Dedifferentiated amniotic fluid mesenchymal stem cell (primary cell): ENCODE measurements at regions not wholly inside any gene's neighbourhood (a gene's known extent, or its start where the extent isn't known, plus 50 kb on each side); places are given as distances from the start of the nearest gene placed in this dataset.

Experiments
- DNase-seq: peaks from one replicate; pipeline ENCODE4 v3.0.0-alpha.2; 2016; ENCODE audit errors: extremely low spot score

DNA sequence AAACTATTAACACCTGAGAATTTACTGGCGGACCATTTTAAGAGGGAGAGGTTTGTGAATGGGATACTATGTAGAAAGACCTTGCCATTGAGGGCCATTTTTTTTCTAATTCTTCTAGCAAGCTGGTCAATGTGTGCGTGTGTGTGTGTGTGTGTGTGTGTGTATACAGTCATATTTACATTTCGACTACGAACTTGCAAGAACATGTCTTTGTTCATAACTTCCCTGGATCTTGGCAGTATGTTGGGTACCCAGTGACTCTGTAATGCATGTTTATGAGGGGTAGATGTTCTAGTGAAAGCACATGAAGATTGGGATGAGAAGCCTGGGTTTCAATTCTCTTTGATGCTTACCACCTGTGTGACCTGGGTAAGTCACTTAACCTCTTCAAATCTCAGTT, 133.6 kb downstream of the UBE2E3 start:
- no peak for DNase-seq

DNA sequence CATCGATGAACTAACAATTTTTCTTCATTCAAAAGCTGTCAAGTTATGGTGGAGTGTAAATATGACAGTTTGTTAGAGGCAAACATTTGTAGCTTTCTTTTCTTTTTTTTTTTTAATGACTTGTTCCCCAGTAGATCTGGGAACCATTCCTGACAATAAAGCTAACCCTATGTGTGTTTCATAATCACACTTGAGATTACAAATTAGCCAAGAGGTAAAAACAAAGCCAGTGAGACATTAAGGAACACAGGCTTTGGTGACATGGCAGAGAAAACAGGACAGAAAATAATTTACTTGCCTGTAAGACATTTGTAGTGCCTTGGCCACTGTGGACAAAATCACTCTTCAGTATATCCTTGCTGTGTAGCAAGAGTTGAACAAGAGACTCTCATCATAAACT, 135.9 kb downstream of the UBE2E3 start:
- DNase-seq = no peak

DNA sequence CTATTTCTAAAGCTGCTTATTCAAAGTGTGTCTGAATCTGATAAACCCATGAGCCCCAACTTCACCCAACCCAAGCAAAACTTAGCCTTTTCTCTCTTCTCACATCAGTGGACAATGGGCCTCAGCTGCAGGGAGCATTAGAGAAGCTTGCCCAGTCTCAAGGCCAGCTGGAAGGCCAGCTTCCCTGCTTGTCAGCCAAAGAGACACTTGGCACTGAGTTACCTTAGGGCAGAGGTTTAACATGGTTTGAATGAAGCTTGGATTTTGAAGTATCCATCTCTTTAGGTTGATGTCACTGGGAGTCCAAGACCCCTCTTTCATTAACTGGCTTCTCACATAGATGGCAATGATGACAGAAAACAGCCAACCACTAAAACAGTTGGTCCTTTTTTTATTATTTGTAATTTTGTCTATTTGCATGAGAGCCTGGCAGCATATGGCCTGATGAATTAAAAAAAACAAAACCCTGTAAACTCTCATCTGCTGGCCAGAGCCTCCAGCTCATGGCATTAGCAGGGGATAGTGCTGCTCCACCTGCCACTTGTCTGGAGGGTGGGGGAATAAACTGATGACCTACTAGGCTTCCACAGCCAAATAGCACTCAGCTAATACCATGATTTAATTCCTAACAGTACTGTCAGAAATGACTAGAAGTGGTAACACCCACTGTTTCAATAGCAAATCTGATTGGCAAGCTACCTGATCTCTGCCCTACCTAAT, 137.0 kb downstream of the UBE2E3 start:
- DNase-seq = no peak

DNA sequence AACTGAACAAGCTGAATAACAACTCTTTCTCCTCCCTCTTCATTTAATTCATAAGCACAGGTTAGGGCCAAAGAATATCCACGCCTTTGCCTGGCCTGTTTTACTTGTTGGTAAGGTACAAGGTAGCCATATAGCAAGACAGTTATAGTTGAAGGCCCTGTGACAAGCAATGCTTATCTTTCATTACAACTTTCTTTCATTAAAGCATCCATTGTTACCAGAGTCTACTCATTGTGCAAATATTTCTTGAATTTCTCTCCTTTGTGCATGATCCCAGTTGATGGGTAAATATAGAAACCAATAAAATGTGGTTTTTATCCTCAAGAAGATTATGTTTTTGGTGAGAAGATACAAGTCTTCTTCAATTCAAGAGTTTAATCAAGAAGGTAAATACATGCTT, 140.2 kb downstream of the UBE2E3 start:
- no peak for DNase-seq

DNA sequence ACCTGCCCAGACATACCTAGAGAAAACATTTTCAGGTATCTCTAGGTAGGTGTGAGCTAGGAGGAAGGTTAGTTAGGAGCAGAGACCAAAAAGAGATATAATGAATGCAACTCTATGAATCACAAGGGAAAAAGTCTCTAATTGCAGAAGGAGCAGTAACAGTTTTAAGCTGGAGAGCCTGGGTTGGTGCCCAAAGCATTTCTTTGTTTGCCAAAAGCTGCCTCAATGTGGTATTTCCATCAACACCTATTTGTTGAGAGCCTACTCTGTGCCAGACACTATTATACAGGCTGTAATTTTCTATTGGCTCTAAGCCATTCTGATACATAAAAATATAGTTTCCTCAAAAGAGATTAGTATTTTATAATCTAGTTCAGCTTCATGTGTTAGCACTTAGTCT, 141.6 kb downstream of the UBE2E3 start:
- no peak for DNase-seq

DNA sequence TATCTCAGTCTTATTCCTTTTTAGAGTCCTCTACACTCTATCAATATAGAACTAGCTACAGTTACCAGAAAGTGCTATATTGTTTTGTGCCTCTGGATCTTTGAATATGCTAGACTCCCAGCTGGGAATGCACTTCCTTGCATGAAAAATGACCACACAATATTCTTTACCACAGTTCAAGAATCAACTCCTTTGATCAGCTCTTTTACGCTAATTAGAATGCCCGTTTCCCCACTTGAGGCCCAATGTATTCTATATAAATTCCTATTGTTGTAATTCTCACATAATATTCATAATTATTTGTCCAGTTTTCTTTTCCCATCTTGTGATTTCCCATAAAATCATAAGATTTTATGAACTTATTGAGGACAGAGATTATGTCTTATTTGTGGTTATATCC, 142.2 kb downstream of the UBE2E3 start:
- no peak for DNase-seq

DNA sequence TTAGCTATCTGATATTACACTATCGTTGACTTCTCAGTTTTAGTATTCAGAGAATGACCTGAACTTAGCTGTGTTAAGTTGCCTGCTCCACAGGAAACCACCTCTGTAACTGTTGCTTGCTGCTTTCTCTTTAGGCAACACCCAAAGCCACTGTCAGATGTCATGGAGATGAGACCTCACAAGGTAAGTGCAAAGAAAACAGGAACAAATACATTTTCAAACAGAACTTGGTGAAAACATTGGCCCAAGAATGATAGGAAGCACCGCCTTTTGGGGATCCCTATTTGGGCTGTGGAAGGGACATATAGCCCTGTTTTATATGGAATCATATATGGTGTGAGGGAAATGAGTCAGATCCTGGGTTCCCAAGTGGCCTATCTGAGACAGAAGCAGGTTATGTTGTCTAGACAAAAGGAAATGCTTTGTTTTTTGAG, 143.4 kb downstream of the UBE2E3 start:
- DNase-seq = no peak

DNA sequence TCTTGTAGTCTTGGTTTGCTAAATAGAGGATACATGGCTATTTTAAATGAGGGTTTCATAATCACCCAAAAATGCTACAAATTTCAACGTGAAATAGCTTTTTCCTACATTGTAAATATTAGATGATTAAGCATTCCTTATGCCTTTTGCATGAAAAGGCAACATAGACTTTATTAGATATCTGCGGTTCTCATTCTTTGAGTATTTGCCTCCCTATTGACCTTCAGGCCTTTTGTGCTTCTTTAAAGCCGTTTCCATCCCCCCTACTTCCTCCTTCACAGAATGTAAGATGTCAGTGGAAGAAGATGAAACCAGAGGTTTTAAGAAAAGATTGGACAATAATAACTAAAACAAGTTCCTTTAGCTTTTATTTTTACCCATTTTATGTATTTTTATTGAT, 144.1 kb downstream of the UBE2E3 start:
- DNase-seq = no peak

DNA sequence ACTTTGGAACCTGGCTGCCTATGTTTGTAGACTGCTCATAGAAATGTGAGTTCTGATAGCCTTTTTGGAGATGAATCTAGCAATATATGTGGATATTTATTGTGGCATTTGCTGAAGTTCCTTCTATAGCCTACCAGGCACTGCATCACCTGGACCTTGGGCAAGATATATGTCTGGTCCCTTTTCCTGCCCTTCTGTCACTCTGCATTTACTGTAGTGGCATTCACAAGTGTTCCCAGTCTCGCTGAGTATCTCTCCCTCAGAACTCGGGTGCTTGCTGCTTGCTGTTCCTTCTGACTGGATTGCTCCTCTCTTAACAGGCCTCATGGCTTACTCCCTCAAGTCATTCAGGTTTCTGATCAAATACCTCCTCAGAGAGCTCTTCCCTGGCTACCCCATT, 145.0 kb downstream of the UBE2E3 start:
- no peak for DNase-seq

DNA sequence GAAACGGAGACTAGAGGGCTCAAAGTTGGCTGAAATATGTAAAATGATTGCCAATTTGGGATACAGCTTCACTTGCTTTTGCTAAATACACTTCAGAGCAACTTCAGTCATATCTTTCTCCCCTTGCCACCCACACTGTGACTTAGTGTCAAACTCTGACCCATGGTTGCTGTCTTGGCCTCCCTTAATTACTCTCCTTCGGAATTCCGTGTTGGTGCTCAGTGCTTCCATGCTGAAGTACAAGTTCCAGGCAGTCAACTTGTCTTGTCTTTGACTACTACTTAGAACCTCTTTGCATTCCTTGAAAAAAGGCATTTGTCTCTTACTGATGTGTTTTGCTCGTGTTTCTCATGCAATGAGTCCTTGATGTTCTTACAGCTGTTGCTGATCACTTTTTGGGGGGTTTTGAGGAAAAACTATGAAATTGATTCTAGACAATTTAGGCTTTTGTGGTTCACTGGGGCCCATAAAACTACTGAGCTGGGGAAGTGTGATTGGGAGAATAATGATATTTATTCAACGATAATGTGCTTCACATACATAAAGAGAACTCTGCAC, 146.0 kb downstream of the UBE2E3 start:
- no peak for DNase-seq

DNA sequence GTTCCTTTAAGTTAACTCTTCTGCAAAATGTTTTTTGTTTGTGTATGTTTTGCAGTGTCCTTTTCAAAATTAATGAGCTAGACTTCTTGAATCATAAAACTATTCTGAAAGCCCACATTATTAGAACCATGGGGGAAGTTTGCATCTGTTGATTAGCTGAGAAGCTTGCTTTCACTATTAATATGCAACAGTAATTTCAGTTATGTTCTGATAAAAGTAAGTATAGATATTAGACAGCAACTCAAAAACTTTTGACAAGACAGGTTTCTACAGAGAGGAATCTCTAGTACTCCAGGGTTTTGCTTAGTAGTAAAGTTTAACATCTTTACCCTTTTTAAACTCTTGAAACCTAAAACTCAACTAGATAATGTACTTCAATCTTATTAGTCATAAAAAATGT, 147.8 kb downstream of the UBE2E3 start:
- DNase-seq = no peak

DNA sequence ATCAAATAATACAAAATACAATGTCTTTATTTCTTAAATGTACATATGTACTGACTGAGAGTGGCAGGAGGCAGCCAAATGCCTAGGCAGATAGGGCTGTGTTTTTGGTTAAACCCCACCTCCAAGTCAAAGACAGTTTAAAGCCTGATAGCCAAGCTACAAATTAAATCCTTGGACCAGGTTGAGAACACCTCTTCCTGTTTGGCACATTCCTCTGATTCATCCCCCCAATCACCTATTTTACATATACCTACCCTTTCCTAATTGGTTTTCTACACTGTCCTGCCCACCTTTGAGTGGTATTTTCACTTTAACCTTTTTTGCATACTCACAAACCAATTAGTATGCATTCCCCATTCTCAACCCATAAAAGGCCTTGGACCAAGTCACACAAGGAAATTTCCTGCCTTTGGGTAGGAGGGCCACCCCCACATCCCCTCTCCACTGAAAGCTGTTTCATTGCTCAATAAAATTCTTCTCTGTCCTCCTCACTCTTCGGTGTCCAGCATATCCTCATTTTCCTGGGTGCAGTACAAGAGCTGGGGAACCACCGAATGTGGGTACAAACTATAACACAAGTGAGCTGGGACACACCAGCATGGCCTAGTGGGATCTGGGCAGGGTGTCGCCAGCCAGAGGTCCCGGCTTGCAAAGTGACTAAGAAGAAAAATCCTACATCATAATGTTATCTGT, 149.1 kb downstream of the UBE2E3 start:
- DNase-seq = no peak

DNA sequence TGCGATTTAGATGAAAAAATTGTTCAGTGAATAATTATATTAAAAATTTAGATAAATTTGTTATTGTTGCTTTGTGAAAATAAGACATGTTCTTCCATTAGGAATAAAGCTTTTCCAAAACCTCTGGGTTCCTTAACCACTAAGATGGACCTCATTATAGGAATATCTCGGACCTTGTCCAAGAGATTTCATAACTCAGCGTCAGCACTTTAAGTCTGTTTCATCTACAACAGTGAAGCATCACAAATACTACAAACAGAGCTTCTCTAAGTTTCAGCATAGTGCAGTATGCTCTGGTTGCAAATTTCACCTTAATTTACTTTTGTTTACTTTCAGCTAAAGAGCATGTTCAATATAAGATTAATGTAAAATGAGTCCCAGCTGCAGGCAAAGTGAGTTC, 150.3 kb downstream of the UBE2E3 start:
- DNase-seq = no peak

DNA sequence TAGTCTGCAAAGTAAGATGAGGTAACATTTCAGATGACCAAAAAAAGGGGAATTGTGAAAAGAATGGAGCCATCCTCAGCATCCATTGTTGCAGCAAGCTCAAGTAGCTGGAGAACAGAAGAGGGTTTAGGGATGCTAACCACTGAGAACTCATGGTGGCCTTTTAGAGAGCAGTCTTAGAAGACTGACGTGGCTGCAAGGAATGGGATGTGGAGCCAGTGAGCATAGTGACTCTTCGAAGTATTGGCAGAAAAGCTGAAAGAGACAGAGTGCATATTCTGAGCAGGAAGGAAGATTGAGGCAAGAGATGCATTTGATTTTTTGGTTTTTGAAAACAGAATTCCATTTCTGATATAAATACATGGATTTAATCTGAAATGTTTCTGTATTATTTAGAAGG, 151.2 kb downstream of the UBE2E3 start:
- DNase-seq = no peak

DNA sequence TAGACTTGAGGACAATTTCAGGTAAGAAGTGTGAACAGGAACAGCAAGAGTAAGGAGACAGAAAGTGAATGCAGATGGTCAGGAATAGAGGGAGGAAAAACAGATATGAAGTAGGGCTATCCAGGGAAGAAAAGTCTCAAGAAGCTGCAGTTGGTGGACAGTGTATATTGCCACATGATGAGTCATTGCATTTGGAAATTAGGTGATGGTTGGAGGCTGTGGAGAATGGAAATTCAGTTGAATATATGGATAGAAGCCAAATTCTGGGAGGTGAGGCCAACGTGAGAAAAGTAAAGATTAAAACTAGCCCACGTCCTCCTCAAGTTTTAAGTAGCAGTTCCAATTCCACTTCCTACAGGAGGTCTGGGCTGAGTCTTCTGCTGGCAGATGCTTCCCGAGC, 158.4 kb downstream of the UBE2E3 start:
- DNase-seq = no peak

DNA sequence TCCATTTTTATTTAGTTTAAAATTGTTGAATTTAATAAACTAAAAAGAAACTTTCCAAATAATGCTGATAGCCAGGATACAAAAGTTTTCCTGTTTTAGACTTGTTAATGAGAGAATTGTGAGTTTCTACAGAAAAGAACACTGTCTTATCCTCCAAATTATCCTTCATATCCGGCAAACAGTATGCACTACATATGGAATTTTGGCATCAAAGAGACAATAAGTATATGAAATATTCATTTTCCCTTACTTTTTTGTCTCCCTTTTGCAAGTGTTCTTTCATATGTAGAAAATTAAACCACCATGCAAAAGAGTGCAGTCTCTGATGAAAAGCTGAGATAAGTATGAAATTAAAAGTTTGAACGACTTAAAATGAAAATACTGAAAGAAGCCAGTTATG, 159.4 kb downstream of the UBE2E3 start:
- DNase-seq = no peak

DNA sequence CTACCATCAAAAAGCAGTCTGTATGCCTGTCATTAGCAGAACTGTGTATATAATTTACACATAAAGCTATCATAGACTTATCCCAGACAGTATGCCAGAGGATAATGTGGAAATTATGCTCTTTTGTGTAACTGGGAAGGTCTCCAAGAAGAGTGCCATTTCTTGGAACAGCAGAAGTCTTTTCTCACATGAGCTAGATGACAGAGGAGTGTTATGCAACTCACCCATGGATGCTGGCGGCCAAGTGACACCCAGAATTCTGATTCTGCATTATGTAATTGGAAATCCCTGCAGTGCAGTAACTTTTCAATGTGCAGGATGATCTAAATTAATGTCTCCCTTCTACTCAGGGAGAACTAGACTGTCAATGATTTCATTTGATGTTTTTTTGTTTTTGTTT, 160.0 kb downstream of the UBE2E3 start:
- DNase-seq = no peak

DNA sequence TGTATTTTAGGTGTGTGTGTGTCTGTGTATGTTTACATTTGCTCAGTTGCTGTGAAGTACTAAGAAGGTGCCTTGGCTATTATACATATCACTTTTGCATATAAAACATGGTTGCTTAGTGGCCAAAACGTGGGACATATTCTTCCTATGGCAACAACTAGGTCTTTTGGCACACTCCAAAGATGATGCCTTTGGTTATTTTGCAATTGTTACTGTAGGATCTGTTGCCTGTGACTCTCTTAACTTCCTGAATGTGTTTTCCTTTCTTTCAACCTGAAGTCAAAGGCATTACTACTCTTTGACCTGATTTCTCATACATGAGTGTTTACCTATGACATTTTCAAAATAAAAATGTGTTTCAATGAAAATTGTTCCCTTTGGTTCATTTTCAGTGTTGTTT, 160.5 kb downstream of the UBE2E3 start:
- DNase-seq = no peak

DNA sequence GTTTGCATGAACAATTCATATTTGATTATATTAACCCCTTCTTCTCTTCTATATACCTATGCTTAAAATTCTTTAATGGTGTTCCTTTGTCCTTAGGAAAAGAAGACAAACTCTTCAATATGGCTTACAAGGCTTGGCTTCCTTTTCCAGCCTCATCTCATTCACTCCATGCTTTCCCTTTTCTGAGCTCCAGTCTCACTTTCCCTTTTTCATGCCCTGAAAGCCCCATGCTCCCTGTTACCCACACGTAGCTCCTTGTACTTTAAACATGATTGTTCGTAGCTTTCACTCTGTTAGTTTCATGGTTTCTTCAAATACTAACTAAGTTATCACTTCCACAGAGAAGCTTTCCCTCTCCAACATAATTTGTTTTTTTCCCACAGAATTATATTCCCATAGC, 161.3 kb downstream of the UBE2E3 start:
- DNase-seq = no peak

DNA sequence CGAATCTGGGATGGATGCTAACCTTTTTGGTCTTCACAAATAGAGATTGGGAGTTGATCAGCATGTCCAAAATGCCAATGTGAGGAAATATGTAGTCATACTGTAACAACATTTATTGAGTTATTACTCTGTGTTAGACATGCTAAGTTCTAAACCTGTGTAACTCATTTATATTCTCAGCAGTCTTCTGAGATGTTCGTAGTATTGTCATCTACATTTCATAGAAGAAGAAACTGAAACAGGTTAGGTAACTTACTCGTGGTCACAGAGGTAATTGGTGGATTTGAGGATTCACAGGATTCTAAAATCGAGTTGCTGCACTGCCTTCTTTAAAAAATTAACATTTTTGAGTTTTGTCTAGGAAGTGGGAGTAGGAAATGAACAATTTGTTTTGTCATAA, 162.1 kb downstream of the UBE2E3 start:
- no peak for DNase-seq

DNA sequence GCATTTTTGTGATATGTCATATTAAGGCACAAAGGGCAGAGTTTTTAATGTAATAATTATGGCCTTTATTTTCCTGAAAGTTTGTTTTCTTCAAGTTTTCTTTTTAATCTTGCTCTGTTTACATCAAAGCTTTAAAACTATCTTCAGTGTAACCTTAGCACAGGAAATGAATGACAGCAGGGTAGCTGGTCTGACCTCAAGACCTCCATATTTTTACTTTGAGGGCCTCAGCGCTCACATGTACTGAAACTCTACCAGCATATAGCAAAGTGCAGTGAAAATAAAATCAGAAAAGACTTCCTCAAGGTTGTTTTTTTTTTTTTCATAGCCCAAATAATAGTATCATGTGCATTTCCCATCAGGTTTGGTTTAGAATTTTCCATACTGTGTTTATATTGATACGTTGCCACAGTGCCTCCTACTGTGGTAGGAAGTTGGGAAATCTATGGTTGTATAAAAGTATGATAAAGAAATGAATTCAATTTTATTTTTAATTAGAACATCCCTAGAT, 163.4 kb downstream of the UBE2E3 start:
- no peak for DNase-seq

DNA sequence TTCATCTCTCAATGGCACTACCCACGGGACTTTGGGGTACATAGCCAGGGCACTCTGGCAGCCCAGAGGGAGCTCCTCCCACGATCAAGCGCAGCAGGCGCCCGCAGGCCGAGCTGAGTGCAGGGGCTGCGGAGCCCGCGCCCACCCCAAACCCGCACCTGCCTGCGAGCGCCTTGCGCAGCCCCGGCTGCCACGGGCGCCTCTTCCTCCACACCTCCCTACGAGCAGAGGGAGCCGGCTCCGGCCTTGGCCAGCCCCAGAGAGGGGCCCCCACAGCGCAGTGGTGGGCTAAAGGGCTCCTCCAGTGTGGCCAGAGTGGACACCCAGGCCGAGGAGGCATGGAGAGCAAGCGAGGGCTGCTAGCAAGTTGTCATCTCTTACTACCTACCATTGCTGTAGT, 165.2 kb downstream of the UBE2E3 start:
- DNase-seq = no peak

DNA sequence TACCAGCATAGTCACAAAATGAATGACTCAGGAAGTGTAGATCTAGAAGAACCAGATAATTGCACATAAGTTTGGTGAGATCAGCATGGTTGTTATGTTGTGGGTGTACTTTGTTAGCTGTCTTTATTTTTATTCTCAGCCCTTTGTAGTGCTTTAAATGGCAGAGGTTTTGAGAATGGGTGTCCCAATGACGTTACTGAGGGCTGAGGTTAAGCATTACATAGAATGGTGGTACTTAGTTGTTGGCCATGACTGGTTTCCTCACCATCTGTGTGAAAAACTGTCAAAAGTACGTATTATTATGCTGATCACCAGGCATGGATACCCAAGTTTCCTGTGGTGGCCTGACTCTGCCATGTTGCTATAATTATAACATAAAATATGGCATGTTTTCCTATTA, 165.8 kb downstream of the UBE2E3 start:
- no peak for DNase-seq
